ENCODE measurements at regions not wholly inside any gene's neighbourhood (a gene's known extent, or its start where the extent isn't known, plus 50 kb on each side); places are given as distances from the start of the nearest gene placed in this dataset.

DNA sequence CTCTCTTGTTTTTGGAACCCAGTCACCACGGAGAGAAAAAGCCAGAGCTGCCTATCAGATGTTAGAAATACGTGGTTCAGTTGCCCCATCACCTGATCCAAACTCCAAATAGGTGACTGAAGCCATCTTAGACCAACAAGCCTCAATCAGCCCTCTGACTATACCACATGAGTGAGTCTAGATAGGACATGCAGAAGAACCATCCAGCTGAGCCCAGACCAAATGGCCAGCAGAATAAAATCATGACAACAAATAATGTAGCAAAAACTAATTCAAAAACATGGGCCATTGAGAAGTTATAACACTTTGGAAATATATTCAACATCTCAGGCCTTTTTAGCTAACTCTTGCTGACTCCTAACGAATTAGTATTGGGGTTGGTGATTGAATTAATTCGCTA is 348.4 kb upstream of the C1orf87 start:
- H3K4me2 ChIP-seq = no peak overlapping the region
- H2AFZ ChIP-seq = no peak overlapping the region
- TF ChIP-seq, protein P1, sequence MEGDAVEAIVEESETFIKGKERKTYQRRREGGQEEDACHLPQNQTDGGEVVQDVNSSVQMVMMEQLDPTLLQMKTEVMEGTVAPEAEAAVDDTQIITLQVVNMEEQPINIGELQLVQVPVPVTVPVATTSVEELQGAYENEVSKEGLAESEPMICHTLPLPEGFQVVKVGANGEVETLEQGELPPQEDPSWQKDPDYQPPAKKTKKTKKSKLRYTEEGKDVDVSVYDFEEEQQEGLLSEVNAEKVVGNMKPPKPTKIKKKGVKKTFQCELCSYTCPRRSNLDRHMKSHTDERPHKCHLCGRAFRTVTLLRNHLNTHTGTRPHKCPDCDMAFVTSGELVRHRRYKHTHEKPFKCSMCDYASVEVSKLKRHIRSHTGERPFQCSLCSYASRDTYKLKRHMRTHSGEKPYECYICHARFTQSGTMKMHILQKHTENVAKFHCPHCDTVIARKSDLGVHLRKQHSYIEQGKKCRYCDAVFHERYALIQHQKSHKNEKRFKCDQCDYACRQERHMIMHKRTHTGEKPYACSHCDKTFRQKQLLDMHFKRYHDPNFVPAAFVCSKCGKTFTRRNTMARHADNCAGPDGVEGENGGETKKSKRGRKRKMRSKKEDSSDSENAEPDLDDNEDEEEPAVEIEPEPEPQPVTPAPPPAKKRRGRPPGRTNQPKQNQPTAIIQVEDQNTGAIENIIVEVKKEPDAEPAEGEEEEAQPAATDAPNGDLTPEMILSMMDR (conservative IDR thresholded peaks at IDR 0.05) = no peak
- no peak for TF ChIP-seq EZH2 (IDR thresholded peaks at IDR 0.05; ENCODE audit: low read depth)
- H3F3A ChIP-seq (ENCODE audit: insufficient read depth, low read depth) = no peaks in the 10 kb centered on the region
- no peaks in the 10 kb centered on the region for H3K79me2 ChIP-seq (ENCODE audit: low read depth)
- CTCF ChIA-PET = no interaction called here
- H4K20me1 ChIP-seq (ENCODE audit: insufficient read depth) = no peaks in the 10 kb centered on the region
- H3K9me3 ChIP-seq (ENCODE audit: insufficient read depth, low read depth) = no peaks in the 10 kb centered on the region
- H3K27me3 ChIP-seq (ENCODE audit: insufficient read depth, low read depth) = no peaks in the 10 kb centered on the region
- no peaks in the 10 kb centered on the region for H3K9me2 ChIP-seq (ENCODE audit: insufficient read depth)
- H3K4me3 ChIP-seq = no peak overlapping the region
- DNase-seq = no peak
- no peak overlapping the region for H3K27ac ChIP-seq
- no peaks in the 10 kb centered on the region for H3K36me3 ChIP-seq (ENCODE audit: low read depth)
- H3K4me1 ChIP-seq (replicated peaks; ENCODE audit: insufficient read depth) = no peaks in the 10 kb centered on the region
- POLR2A ChIA-PET (ENCODE audit: unreplicated experiment) = no interaction called here
- intact Hi-C loops (cut with micrococcal nuclease; ENCODE audit: unreplicated experiment) = no loop called here
- BruUV-seq (replicated peaks) = no TSS peak

DNA sequence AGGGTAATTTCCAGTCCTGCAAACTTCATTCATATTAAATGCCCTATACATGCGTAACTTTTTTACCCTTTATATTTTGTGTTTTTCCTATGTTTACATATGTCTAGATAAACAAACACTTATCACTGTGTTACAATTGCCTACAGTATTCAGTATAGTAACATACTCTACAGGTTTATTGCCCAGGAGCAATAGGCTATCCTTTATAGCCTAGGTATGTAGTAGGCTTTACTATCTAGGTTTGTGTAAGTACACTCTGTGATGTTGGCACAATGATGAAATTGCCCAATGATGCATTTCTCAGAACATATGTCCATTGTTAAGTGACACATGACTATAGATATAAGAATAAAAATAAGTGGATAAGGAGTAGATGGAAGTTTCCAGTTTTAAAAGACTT is 345.5 kb upstream of the C1orf87 start:
- Histone ChIP-seq H3K36me3 (ENCODE audit: low read depth) (no peaks in the 10 kb centered on the region), H3K9me2 (ENCODE audit: insufficient read depth) (no peaks in the 10 kb centered on the region), H3K27ac (no peak overlapping the region), H4K20me1 (ENCODE audit: insufficient read depth) (no peaks in the 10 kb centered on the region), H3K4me3 (no peak overlapping the region), H3F3A (ENCODE audit: insufficient read depth, low read depth) (no peaks in the 10 kb centered on the region), H3K27me3 (ENCODE audit: insufficient read depth, low read depth) (no peaks in the 10 kb centered on the region), H3K79me2 (ENCODE audit: low read depth) (no peaks in the 10 kb centered on the region), H2AFZ (no peak overlapping the region), H3K9me3 (ENCODE audit: insufficient read depth, low read depth) (no peaks in the 10 kb centered on the region), H3K4me2 (no peak overlapping the region), H3K4me1 (replicated peaks; ENCODE audit: insufficient read depth) (no peaks in the 10 kb centered on the region)
- intact Hi-C loops (cut with micrococcal nuclease; ENCODE audit: unreplicated experiment) = no loop called here
- ChIA-PET CTCF (no interaction called here), POLR2A (ENCODE audit: unreplicated experiment) (no interaction called here)
- no peak for DNase-seq
- BruUV-seq (replicated peaks) = no TSS peak
- TF ChIP-seq, protein P1 (conservative IDR thresholded peaks at IDR 0.05) = no peak
- no peak for TF ChIP-seq EZH2 (IDR thresholded peaks at IDR 0.05; ENCODE audit: low read depth)

DNA sequence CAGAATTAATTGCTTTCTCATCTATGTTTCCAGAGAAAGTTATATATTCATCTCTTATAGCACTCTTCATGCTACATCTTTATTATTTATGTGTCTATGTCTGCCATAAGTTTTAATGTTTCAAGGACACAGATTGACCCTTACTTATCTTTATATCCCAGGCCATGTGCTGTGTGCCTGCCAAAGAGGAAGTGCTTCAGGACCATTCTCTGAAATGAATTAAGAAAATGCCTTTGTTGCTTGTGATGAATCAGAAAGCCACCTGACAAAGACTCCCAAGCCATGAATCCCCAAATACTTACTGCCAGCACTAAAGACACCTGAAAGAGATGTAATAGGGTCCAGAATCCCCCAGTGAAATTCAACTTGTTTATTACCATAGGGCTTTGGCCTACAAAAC is 342.1 kb upstream of the C1orf87 start:
- intact Hi-C loops (cut with micrococcal nuclease; ENCODE audit: unreplicated experiment) = no loop called here
- ChIA-PET POLR2A (ENCODE audit: unreplicated experiment) (no interaction called here), CTCF (no interaction called here)
- H3K9me2 ChIP-seq (ENCODE audit: insufficient read depth) = no peaks in the 10 kb centered on the region
- DNase-seq = no peak
- no peak overlapping the region for H3K4me3 ChIP-seq
- no peaks in the 10 kb centered on the region for H3K36me3 ChIP-seq (ENCODE audit: low read depth)
- 0 out of 2 replicates have a peak, but pooled peaks cover 3% of the 10 kb centered on the region for H4K20me1 ChIP-seq (ENCODE audit: insufficient read depth)
- H3K4me2 ChIP-seq = no peak overlapping the region
- H3F3A ChIP-seq (ENCODE audit: insufficient read depth, low read depth) = no peaks in the 10 kb centered on the region
- no TSS peak for BruUV-seq (replicated peaks)
- no peak overlapping the region for H3K27ac ChIP-seq
- TF ChIP-seq, protein P1 (conservative IDR thresholded peaks at IDR 0.05) = no peak
- TF ChIP-seq EZH2 (IDR thresholded peaks at IDR 0.05; ENCODE audit: low read depth) = no peak
- no peaks in the 10 kb centered on the region for H3K9me3 ChIP-seq (ENCODE audit: insufficient read depth, low read depth)
- H2AFZ ChIP-seq = no peak overlapping the region
- no peaks in the 10 kb centered on the region for H3K79me2 ChIP-seq (ENCODE audit: low read depth)
- no peaks in the 10 kb centered on the region for H3K4me1 ChIP-seq (replicated peaks; ENCODE audit: insufficient read depth)
- H3K27me3 ChIP-seq (ENCODE audit: insufficient read depth, low read depth) = no peaks in the 10 kb centered on the region
